T follicular helper cell (primary cell): ENCODE measurements at regions not wholly inside any gene's neighbourhood (a gene's known extent, or its start where the extent isn't known, plus 50 kb on each side); places are given as distances from the start of the nearest gene placed in this dataset.

ENCODE experiments used
- DNase-seq: peaks from one replicate; pipeline ENCODE4 v3.0.0-alpha.2; 2020; ENCODE audit warnings: low read depth

GRCh38 chr3:157718800-157719199 lies 215.6 kb upstream of the VEPH1 start:
- DNase-seq: no peak

GRCh38 chr3:157713101-157713500 lies 209.9 kb upstream of the VEPH1 start:
- DNase-seq: no peak

- DNase-seq: no peak
These were observed 202.0 kb upstream of the VEPH1 start for GRCh38 chr3:157705258-157705657.

DNA sequence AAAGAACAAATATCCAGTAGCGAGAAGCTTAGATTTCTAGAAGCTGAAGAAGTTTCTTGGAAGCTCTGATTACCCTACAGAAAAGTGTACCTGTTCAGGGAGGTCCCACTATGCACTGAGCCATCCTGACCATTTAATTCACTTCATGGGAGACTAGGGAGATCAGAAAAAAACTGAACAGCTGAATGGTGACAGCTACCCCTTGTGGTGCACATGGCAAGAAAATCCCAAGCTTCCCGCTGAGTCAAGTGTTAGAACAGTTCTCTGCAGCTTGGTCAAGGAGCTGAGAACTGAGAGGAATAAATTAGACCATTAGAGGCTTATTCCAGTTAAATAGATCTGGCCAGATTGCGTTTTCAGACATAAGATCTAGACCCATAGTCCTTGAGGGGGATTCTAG lies 197.2 kb upstream of the VEPH1 start:
- DNase-seq: no peak

GRCh38 chr3:157695586-157695985 lies 192.4 kb upstream of the VEPH1 start:
- no peak for DNase-seq

- DNase-seq: no peak
These were observed 191.9 kb upstream of the VEPH1 start for GRCh38 chr3:157695103-157695502.

GRCh38 chr3:157693762-157694161 lies 190.5 kb upstream of the VEPH1 start:
- DNase-seq: no peak

GRCh38 chr3:157692468-157692867 lies 189.3 kb upstream of the VEPH1 start:
- no peak for DNase-seq

DNA sequence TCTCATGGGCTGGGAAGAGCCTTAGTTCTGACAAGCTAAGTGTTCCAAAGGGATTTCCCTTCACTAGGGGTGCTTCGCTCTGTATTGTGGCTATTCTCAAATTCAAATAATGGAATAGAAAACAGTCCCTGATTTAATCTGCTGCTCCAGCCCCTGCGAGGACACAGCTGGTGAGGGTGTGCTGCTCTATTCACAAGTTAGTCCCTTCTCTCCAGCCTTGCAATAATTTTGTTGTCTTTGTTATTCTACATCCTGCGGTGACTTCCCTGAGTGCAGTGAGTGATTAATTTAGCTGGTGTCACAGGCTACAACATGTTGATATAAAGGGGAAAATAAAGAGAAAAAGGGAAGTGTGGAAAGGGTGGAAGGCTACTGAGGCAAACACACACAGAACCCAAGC lies 180.5 kb upstream of the VEPH1 start:
- DNase-seq: no peak

- DNase-seq: no peak
These were observed 168.8 kb upstream of the VEPH1 start for GRCh38 chr3:157672061-157672460.

GRCh38 chr3:157671656-157672055 lies 168.4 kb upstream of the VEPH1 start:
- no peak for DNase-seq

- no peak for DNase-seq
These were observed 166.2 kb upstream of the VEPH1 start for GRCh38 chr3:157669416-157669815.

DNA sequence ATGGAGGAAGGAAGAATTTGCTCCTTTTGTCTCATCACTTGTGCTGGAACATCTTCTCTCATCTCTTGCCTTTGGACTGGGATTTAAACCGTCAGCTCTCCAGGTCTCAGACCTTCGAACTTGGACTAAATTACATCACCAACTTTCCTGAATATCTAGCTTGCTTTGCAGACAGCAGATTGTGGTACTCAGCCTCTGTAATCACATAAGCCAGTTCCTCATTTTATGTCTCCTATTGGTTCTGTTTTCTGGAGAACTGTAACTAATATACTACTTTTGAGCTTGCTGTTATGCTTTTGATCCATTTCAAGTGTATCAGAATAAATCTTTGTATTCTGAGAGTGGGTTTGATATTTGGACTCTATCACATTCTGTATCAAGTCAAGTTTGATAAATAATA lies 164.3 kb upstream of the VEPH1 start:
- DNase-seq: no peak

DNA sequence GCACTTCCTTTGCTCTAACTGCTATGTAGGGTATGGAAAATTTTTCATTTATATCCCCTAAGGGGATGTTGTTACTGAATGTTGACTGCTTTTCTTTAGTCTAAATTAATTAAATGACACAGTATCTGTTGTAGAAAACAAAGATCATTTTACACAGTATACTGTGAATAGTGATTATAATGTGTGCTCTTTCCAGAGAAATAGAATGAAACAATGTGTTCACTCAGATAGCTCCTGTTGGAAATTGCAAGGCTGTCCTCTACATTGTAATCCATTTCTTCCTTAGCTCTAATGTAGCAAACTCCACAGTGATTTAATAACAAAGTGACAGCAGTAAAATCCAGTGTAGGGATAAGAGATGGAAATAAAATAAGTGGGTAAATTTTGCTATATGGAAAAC lies 159.0 kb upstream of the VEPH1 start:
- no peak for DNase-seq

DNA sequence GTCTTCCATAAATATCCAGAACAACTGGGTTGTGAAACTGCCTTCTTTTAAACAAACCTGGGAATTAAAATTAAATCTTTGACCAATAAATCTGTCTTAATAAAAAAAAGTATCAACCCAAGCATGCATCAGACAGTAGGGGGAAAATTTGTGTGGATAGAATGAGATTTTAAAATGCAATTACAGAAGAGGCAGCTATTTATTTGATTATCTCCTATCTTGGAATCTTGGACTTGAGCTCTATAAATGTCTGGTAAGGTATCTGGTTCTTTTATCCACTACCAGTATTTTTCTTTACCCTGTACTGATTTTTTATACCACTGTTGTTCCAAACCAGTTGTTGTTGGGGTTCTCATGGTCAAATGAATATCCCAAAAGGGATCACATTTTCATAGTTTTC lies 157.6 kb upstream of the VEPH1 start:
- DNase-seq: no peak

DNA sequence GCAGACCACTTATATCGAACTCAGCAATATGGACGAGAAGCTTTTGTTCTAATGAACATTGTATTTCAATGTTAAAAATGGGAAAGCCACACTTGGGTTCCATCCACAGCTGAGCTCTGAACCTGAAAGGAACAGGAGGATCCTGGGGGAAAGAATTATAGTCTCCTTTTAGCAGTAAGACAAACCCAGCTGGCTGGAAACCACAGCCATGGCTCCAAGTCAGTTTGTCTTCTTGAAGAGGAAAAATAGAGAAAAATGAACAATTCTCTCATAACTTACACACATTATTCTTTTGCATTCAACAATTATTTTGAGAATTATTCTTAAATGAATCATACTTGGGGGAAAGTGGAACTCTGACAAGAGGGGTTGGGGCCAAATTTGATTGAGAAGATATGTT lies 149.2 kb upstream of the VEPH1 start:
- DNase-seq: no peak

GRCh38 chr3:157650699-157651098 lies 147.5 kb upstream of the VEPH1 start:
- no peak for DNase-seq

- DNase-seq: no peak
These were observed 147.0 kb upstream of the VEPH1 start for GRCh38 chr3:157650172-157650571.

GRCh38 chr3:157649511-157649910 lies 146.3 kb upstream of the VEPH1 start:
- no peak for DNase-seq

GRCh38 chr3:157647820-157648219 lies 144.6 kb upstream of the VEPH1 start:
- DNase-seq: no peak

GRCh38 chr3:157639756-157640426 lies 136.7 kb upstream of the VEPH1 start:
- no peak for DNase-seq

DNA sequence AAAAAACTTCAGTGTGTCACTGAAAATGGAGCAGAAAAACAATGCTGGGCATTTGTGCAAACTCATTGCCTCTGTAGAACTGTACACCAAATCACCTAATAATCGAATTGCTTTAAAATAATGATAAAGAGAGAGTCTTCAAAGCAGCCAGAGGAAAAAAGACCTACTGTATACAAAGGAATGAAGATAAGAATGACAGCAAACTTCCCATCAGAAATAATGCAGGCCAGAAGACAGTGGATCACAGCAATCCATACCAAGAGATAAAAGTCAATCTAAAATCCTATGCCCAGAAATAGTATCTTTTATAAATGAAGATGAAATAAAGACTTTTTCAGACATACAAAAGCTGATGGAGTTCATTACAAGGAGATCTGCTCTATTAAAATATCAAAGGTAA lies 134.7 kb upstream of the VEPH1 start:
- no peak for DNase-seq

GRCh38 chr3:157633241-157633640 lies 130.0 kb upstream of the VEPH1 start:
- DNase-seq: no peak

GRCh38 chr3:157632075-157632474 lies 128.9 kb upstream of the VEPH1 start:
- no peak for DNase-seq

DNA sequence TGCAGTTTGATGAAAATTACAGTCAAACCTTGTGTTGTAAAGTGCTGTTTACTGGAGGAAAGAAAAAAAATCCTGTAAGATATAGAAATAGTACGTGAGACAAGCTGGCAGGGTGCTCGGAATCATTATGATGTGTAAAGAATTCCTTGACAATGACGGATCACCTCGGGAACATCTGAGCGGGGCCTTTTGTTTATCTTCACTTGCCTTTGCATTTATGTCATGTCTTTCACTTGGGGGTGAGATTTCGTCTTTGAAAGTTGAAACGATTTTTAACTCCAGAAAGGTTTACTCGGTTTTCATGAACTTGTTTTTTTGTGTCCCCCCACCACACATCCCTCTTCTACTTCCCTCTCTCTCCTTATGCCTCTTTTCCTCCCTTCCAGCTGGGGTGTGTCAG lies 128.3 kb upstream of the VEPH1 start:
- DNase-seq: no peak
